ENCODE measurements at regions not wholly inside any gene's neighbourhood (a gene's known extent, or its start where the extent isn't known, plus 50 kb on each side); places are given as distances from the start of the nearest gene placed in this dataset.

DNA sequence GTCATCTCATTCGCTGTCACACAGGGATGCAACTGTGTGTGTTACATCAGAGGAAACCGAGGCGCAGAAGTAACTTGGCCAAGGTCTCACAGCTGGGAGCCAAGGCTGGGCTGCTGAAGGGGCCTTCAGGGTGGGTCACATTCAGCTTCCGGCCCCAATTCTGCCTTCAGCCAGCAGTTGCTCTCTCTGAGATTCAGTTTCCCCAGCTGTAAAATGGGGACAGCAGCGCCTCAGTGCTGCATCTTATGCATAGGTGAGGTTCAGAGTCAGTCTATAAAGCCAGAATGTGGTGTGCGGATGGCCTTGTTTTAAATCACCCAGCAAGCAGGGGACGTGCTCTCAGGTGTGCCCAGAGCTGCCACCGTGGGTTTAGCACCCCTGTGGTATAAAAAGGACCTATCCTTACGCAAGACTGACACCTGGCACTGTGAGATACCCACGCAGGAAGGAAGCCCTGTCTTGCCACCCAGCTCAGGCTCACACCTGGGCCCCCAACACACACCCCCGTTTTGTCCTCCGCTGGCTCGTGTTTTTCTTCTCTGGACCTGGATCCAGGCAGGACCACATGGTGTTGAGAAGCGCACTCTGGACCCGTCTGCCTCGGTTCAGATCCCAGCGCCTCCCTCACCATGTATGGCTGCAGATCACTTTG, 94.6 kb upstream of the GSE1 start:
- TF ChIP-seq CTCF (optimal IDR thresholded peaks at IDR 0.05 in 1 of 3, IDR thresholded peaks at IDR 0.05 in 1 of 3, conservative IDR thresholded peaks at IDR 0.05 in 1 of 3; ENCODE audit: extremely low read depth in 1 of 3, insufficient read depth in 2 of 3, low read length in 3 of 3): no peak
- TF ChIP-seq EZH2 (IDR thresholded peaks at IDR 0.05; ENCODE audit: low read length): no peak
